ENCODE measurements at regions not wholly inside any gene's neighbourhood (a gene's known extent, or its start where the extent isn't known, plus 50 kb on each side); places are given as distances from the start of the nearest gene placed in this dataset.
"Not testable (repeated sequence)": the region's sequence is repeated elsewhere in the genome, so short reads cannot be mapped to it uniquely, and the experiment has no call there.

DNA sequence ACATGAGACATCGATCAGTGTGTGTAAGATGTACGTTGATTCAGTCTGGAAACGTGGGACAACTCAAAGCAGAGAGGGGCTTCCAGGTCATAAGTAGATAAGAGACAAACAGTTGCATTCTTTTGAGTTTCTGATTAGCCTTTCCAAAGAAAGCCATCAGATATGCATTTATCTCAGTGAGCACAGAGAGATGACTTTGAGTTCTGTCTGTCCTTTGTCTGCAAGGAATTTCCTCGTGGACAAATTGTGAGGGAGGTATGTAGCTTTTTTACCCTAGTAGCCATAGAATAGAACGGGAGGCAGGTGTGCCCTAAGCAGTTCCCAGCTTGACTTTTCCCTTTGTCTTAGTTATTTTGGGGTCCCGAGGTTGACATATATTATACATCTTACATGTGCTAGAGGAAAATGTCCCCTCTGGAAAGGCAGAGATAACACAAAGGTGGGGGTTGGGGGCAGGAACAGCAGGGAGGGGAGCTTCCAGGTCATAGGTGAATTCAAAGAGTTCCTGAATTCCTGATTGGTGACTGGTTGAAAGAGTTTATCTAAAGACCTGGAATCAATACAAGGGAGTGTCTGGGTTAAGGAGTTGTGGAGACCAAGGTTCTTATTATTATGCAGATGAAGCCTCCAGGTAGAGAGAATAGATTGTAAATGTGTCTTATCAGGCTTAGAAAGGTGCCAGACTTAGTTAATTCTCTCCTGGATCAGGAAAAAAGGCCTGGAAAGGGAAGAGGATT, 237.0 kb downstream of the NFATC2 start:
- no peak for DNase-seq (ENCODE audit: low read depth)

DNA sequence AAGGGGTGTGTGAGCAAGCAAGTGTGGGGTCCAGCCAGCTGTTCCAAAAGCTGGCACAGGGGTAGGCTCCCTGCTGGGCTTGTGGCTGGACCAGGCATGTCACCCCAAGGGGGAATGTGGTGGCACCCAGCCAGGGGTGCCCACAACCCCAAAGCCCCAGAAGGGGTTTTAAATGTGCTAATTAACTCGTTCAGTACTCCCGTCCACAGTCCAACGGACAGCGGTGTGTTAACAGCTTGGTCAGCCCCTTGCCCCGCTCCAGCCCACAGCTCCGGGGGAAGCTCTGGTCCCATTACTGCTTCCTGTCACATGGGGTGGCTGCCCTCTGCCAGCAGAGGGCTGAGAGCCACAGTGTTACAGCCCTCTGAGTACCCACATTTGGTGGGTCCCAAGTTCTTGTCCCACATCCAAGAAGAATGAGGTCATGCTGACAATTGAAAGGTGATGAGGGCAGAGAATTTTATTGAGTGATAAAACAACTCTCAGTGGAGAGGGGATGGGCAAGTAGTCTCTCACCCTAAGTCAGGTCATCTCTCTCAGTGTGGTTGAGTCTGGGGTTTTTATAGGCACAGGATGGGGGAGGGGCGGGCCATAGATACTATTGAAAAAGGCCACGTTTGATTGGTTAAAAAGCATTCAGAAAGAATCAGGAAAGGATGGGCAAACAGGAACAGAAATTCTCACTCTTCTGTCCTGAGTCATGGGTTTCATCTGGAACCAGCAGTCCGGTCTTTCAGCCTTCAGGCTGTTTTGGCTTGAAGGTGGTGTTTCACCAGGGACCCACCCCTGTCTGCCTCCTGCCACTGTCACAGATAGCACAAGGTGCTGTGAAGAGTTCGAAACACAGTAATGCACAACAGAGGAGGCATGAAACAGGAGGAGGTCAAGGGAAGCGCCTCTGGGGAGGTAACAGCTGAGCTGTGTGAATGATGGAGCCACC, 238.5 kb downstream of the NFATC2 start:
- no peak for DNase-seq (ENCODE audit: low read depth)

DNA sequence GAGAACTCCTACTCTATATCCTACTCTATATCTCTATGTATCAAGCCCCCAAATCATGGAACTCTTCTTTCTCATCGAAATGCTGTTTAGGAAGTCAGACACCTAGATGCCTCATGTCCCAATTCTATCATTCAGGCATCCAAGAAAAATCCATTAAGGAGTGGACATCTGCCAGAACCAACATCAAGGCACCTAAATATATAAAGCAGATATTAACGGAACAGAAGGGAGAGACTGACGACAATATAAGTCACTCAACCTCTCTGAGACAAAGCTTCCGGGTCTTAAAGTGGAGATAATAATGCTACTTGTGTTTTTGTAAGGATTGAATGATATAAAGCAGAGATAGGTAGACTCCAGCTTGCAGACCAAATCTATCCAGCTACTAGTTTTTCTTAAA, 241.5 kb downstream of the NFATC2 start:
- DNase-seq (ENCODE audit: low read depth): no peak

DNA sequence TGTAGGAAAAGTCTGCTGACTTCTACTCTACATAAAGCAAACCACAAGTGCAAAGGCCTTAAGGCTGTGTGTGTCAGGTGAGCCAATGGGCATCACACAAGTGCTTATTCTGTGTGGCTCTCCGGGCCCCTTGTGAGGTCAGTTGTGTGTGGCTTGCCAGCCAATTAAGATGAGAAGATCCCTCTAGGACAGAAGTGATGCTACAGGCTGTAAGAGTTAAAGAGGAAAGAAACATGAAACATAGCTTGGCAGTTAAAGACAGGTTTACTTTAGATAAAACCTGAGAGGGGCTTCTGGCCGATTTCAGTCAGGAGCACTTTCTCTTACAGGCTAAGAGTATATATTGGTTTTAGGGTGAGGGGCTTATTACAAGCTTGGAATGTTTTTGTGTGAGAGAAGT, 242.4 kb downstream of the NFATC2 start:
- no peak for DNase-seq (ENCODE audit: low read depth)

DNA sequence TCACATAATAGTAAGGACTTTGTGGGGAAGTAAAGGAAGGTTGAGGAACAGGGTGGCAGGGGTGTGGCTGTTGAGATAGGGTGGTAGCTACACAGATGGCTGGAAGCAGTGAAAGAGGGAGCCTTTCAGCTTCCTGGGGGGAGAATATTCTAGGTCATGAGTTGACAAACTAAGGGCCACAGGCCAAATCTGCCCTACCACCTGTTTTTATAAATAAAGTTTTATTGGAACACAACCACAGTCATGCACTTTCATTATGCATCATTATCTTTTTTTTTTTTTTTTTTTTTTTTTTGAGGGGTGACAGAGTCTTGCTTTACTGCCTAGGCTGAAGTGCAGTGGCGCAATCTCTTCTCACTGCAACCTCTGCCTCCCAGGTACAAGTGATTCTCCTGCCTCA, 243.1 kb downstream of the NFATC2 start:
- no peak for DNase-seq (ENCODE audit: low read depth)

DNA sequence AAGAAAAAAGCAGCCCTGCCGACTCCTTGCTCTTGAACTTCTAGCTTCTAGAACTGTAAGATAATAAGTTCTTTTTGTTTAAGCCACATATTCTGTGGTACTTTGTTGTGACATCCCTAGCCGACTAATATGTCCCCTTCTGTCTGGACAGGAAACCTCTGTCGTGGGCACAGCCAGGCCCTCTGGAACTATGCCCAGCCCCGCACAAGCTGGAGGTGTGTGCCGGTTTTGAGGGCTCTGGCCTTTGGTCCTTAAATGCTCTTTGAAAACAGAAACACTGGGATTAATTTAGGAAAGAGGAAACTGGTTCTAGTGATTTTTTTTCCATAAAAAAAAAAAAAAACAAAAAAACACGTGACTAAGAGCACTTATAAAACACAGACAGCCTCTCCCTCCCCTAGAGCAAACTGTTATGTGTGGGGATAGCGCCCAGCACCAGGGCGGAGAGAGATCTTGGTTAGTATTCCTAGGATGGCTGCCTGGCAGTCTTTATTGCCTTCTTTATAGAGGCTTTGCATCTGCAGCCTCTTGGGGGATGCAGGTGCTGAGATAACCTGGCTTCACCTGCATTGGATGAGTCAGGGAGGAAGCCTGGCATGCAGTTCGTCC, 244.3 kb downstream of the NFATC2 start:
- no peak for DNase-seq (ENCODE audit: low read depth)

DNA sequence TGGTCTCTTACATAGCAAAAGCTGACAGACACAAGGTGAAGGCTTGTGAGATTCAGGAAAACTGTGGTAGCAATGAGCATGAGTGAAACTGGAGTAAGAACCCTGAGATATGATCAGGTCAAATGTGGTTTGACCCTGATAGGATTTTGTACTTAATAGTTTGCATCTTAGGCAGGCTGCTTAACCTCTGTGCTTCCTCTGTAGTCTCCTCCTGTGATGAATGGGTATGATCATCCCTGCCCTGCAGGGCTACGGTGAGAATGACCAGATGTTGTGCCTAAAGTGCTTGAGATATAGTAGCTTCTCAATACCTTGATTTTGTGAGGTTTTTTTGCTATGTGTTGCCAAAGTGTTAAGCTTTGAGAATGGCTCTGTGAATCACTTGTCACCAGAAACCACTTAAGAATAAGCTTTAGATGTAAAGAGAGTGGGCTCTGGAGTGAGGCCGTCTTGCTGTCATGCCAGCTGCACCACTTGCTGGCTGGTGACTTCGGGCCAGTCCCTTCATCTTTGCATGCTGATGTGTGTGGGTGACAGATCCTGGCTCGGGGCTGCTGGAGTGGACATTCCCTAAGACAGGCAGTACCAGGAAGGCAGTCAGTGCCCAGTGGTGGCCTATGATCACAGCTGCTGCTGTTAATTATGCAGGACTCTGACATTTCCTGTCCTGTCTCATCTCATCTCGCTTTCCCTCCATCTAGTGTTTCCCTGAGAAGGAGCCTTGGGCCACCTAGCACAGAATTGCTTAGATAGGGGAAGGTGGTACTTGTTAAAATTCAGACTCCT, 254.7 kb downstream of the NFATC2 start:
- DNase-seq (ENCODE audit: low read depth): no peak

DNA sequence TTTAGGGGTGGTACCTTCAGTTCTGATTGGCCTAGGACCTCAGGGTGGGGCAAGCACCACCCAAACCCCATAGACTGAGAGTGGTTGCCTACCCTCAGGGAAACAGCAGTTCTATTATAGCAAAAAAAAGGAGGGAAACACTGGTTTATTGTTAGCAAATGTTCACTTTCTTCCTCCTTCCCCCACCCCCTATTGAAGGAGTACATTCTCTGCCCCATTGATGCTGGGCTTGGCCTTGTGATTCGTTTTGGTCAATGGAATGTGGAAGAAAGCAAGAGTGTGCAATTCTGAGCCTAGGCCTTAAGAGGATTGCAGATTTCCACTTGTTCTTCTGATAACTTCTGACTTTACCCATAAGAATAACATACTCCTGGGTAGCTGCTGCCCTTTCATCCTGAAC, 255.8 kb downstream of the NFATC2 start:
- no peak for DNase-seq (ENCODE audit: low read depth)

DNA sequence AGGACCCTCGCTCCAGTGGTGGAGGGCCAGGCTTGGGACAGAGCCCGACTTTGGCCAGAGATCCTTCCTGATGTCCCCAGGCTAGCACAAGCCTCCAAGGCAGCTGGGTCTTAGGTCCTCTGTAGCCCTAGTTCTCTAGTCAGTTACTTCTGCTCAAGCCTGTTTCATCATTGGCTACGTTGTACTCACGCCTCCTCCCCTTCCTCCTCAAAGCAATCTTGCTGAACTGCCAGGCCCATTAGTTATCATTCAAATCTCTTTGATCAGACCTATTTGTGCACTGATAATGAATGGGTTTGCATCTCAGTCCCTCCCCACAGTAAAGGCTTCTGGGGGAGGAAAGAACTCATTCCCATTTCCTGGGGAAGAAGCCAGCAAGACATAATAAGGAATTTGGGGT, 256.8 kb downstream of the NFATC2 start:
- no peak for DNase-seq (ENCODE audit: low read depth)

DNA sequence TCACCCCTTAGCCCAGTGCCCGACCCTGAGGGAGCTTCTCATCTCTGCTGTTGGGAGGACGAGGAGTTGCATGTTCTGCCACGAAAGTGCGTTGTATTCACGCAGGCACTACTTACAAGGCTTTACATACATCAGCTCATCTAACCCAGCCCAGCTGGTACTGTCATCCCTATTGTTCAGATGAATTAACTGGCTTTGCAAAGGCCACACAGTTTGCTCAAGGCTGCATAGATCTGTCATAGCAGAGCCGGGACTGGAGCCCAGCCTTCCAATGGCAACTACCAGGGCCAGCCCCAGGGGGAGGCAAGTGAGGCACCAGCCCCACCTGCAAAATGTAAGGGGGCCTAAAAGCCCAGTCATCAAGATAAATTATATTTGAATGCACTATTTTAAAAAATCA, 257.6 kb downstream of the NFATC2 start:
- no peak for DNase-seq (ENCODE audit: low read depth)

DNA sequence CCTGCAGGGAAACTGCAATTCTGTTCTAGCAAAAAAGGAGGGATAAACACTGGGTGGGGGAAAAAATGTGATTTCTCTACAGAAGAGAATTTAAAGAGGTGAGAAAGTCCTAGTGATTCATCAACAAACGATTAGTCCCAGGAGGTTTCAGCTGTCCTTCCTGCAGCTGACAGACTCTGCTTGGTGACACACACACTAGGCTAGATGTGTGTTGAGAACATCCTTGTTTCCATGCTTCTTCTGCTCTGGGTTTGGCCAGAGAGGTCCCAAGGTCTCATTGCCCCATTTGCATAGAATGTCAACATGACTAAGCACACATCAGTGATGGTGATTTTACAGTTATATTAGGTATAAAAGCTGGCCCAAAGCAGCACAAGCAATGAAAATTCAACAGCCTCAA, 258.3 kb downstream of the NFATC2 start:
- DNase-seq (ENCODE audit: low read depth): no peak

DNA sequence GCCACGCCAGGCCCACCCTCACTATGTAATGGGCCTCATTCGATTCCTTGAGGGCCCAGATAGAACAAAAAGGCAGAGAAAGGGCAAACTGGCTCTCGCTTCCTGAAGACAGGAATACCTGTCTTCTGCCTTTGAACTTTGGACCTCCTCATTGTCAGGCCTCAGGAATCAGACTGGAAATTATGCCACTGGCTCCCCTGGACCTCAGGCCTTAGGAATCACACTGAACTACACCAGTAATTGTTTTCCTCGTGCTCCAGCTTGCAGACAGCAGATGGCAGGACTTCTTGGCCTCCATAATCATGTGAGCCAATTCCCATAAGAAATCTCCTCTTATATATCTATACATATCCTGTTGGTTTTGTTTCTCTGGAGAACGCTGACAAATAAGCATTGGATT, 258.6 kb upstream of the KCNG1 start:
- DNase-seq (ENCODE audit: low read depth): no peak

DNA sequence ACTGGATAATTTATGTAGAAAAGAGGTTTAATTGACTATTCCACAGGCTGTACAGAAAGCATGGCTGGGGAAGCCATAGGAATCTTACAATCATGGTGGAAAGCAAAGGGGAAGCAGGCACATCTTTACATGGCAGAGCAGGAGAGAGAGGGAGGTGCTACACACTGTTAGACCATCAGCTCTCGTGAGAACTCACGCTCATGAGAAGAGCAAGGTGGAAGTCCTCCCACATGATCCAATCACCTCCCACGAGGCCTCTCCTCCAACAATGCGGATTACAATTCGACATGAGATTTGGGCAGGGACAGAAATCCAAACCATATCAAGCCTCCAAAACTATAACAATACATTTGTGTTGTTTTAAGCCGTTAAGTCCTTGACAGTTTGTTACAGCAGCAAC, 257.1 kb upstream of the KCNG1 start:
- no peak for DNase-seq (ENCODE audit: low read depth)

DNA sequence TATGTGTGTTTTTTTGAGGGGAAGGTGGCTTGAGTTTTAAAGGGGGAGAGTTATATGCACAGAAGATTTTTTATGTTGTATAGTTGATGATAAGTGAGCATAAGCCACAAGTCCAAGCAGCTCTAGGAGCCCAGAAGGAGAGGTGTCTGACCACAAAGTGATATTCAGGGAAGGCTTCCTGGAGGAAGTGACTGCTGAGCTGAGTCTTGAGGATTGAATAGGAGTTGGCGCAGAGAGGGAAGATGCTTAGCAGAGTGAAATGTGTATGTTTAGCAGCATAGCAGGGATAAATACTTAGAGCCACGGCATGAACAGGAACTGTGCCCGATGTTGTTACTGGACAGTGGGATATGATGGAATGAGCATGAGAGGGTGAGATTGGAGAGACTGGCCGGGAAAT, 255.1 kb upstream of the KCNG1 start:
- DNase-seq (ENCODE audit: low read depth): no peak

DNA sequence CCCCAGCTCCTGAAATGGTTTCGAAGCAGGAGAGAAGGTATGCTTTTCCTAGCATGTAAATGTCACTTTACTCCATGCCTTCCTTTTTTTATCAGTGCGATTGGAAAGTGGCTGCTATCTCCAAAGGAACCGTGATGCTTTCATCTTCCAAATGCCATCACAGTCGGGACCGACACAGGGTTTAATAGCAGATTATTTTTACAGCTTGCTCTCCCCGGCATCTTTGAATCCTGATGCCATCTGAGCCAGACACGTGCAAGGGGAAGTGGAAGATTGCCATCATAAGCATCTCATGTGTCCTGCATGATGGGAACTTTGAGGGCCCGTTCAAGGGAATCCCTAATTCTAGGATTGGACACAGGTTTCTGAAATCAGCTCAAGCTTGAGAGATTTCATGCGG, 253.4 kb upstream of the KCNG1 start:
- no peak for DNase-seq (ENCODE audit: low read depth)

DNA sequence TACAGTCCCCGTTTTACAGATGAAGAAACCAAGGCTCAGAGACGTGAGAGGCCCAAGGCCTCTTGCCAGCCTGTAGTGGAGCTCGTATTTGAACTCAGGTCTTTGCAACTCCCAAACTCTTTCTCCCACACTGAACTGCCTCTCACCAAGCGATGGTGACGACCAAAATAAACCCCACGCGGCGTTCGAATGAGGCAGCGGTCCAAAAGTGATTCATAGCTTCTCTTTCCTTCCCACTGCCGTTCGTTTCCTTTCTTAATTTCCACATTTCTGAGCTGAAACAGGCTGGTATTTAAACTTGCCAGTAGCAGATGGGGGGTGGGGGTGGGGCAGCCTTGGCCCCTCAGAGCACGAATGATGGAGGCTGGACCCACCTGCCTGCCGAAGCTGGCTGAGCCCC, 252.9 kb upstream of the KCNG1 start:
- no peak for DNase-seq (ENCODE audit: low read depth)

DNA sequence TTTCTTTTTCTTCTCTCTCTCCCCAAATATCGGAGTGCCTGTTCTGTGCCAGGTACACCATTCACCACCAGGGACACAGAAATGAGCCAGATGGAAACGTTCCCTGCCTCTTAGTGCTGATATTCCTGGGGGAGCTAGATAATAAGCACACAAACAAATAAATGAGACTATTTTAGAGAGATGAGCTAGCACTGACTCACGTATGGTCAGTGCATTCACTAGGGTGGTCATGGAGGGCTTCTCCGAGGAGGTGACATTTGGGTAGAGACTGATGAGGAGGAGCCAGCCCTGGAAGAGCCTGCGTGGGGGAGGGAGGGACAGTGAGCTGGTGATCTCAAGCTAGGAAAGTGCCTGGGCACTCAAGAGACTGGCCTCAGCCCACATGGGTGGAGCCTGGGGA, 252.3 kb upstream of the KCNG1 start:
- no peak for DNase-seq (ENCODE audit: low read depth)

DNA sequence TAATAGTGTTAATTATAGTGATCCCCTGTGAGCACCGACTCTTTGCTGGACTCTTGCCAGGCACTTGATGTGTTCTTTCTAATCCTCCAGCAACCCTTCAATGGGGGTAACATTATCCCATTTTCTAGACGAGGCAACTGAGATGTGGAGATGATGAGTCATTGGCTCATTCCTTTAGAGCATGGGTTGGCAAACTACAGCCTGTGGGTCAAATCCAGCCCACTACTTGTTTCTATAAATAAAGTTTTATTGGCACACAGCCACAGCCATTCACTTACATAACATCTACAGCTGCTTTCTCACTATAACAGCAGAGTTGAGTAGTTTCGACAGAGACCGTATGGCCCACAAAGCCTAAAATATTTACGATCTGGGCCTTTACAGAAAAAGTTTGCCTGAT, 249.5 kb upstream of the KCNG1 start:
- no peak for DNase-seq (ENCODE audit: low read depth)

DNA sequence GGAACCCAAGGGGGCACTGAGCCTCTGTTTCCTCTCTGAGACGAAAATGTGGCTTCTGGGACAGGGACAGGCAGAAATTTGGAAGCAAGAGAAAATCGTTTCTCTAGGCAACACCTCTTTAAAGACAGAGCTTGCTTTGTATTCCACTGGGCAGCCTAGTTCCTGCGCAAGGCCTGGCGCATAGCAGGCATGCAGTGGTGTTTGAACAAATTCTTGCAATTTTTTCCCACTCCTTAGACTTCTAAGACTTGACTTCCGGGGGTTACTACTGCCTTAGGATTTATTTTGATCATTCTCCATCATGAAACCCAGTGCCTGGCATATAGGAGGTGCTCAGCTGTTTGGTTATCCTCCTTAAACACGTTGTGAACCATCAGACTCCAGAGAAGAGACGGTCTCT, 249.0 kb upstream of the KCNG1 start:
- DNase-seq (ENCODE audit: low read depth): no peak

DNA sequence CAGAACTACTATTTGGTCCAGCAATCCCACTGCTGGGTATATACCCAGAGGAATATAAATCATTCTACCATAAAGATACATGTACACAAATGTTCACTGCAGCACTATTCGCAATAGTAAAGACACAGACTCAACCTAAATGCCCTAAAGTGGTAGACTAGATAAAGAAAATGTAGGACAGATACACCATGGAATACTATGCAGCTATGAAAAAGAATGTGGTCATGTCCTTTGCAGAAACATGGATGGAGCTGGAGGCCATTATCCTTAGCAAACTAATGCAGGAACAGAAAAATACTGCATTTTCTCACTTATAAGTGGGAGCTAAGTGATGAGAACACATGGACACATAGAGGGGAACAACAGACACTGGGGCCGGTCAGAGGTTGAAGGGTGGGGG, 248.4 kb upstream of the KCNG1 start:
- not testable (repeated sequence) for DNase-seq (ENCODE audit: low read depth)

DNA sequence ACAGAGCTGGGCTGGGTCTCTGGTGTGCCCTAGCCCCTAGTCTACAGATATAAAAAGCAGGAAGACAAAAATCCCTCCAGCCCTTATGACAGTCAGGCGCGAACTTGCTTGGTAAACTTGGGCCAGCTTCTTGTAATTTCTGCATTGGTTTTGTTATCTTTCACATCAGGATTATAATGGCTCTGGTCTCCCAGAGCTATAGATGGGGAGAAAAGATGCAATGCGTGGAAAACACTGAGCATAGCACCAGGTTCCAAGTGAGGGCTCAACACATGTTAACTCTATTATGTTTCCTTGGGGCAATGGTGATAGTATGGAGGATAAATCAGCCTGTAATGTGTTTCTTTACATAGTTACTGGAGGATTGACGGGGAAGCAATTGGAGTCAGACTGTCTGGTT, 246.8 kb upstream of the KCNG1 start:
- no peak for DNase-seq (ENCODE audit: low read depth)

DNA sequence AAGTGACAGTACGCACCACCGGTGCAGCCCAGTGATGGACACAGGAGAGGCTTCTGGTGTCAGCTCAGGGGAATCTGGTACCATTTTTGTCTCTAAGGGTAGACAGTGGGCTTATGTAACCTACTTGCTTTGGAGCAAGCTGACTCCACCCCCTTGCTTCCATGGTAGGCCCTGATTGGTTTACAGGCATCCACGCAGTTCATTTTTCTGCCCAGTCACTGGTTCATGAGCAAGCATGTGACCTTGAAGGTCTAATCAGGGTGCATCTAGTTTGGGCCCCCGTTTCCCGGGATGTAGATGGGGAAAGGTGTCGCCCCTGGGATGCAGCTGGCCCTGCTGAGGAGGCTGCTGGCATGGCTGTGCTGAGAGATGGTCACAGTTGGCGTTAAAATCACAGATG, 244.8 kb upstream of the KCNG1 start:
- no peak for DNase-seq (ENCODE audit: low read depth)
